OCI-LY1 (cell line): ENCODE measurements at regions not wholly inside any gene's neighbourhood (a gene's known extent, or its start where the extent isn't known, plus 50 kb on each side); places are given as distances from the start of the nearest gene placed in this dataset.

Experiments
- EZH2 ChIP-seq: fragments of 200-600 bp; sonication (generic), shearing (Covaris generic); IDR thresholded peaks from 2 replicates; pipeline ENCODE4 v1.8.0; 2017; ENCODE audit warnings: borderline replicate concordance, mixed run types, mild to moderate bottlenecking, antibody characterized with exemption, low read length, moderate library complexity, mixed read lengths
- TF ChIP-seq, protein P1 (sequence below): fragments of 200-600 bp; sonication (generic), shearing (Covaris generic); IDR thresholded peaks from 2 replicates; pipeline ENCODE4 v1.5.1; 2017; ENCODE audit warnings: mild to moderate bottlenecking, antibody characterized with exemption, low read length, moderate library complexity, mixed read lengths

DNA sequence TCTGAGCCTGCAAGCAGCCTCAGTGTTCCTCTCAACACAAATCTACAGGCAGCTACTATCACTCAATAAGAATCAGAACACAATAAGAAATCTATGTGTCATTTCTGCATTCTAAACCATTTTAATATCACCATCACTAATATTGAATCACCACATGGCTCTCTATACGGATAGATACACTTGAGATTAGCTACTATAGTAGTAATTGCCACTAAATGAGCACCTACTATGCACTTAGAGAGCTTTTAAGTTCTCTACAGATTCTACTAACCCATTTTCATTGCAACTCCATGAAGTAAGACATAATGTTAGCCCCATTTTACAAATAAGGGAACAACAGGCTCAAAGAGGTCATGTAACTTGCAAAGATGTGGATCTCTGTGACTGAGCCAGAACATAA is 132.8 kb upstream of the DYNLRB2 start:
- TF ChIP-seq, protein P1, sequence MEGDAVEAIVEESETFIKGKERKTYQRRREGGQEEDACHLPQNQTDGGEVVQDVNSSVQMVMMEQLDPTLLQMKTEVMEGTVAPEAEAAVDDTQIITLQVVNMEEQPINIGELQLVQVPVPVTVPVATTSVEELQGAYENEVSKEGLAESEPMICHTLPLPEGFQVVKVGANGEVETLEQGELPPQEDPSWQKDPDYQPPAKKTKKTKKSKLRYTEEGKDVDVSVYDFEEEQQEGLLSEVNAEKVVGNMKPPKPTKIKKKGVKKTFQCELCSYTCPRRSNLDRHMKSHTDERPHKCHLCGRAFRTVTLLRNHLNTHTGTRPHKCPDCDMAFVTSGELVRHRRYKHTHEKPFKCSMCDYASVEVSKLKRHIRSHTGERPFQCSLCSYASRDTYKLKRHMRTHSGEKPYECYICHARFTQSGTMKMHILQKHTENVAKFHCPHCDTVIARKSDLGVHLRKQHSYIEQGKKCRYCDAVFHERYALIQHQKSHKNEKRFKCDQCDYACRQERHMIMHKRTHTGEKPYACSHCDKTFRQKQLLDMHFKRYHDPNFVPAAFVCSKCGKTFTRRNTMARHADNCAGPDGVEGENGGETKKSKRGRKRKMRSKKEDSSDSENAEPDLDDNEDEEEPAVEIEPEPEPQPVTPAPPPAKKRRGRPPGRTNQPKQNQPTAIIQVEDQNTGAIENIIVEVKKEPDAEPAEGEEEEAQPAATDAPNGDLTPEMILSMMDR: no peak
- no peak for TF ChIP-seq EZH2
